Activated CD4-positive, CD25-positive, alpha-beta regulatory T cell (primary cell): ENCODE measurements at regions not wholly inside any gene's neighbourhood (a gene's known extent, or its start where the extent isn't known, plus 50 kb on each side); places are given as distances from the start of the nearest gene placed in this dataset.
"Not testable (repeated sequence)": the region's sequence is repeated elsewhere in the genome, so short reads cannot be mapped to it uniquely, and the experiment has no call there.

Experiments used
- DNase-seq, 4 experiments: peaks; one replicate each; lab custom pipeline; 2025; lab: John Stamatoyannopoulos, UW

GRCh38 chr15:36075333-36075732 lies 504.1 kb upstream of the CDIN1 start:
- DNase-seq, result no peak

GRCh38 chr15:36079021-36079420 lies 500.4 kb upstream of the CDIN1 start:
- DNase-seq, result no peak

- DNase-seq, result no peak
These were observed 498.7 kb upstream of the CDIN1 start for GRCh38 chr15:36080759-36081158.

GRCh38 chr15:36090286-36090946 lies 489.0 kb upstream of the CDIN1 start:
- DNase-seq, result no peak

- DNase-seq, result no peak
These were observed 472.6 kb upstream of the CDIN1 start for GRCh38 chr15:36106640-36107335.

GRCh38 chr15:36108541-36108940 lies 470.9 kb upstream of the CDIN1 start:
- no peak for DNase-seq

- DNase-seq, result no peak
These were observed 469.3 kb upstream of the CDIN1 start for GRCh38 chr15:36109943-36110658.

GRCh38 chr15:36110659-36110993 lies 468.8 kb upstream of the CDIN1 start:
- no peak for DNase-seq

GRCh38 chr15:36117296-36117787 lies 462.1 kb upstream of the CDIN1 start:
- DNase-seq, result no peak

- no peak for DNase-seq
These were observed 453.2 kb upstream of the CDIN1 start for GRCh38 chr15:36126194-36126593.

- DNase-seq, result no peak
These were observed 448.6 kb upstream of the CDIN1 start for GRCh38 chr15:36130641-36131310.

GRCh38 chr15:36133742-36134141 lies 445.7 kb upstream of the CDIN1 start:
- DNase-seq, result no peak

- no peak for DNase-seq
These were observed 443.4 kb upstream of the CDIN1 start for GRCh38 chr15:36136049-36136448.

GRCh38 chr15:36152936-36153335 lies 426.5 kb upstream of the CDIN1 start:
- no peak for DNase-seq

- DNase-seq, result no peak
These were observed 422.5 kb upstream of the CDIN1 start for GRCh38 chr15:36156879-36157427.

- no peak for DNase-seq
These were observed 419.1 kb upstream of the CDIN1 start for GRCh38 chr15:36160351-36160750.

GRCh38 chr15:36161108-36161507 lies 418.3 kb upstream of the CDIN1 start:
- DNase-seq, result no peak

- DNase-seq, result no peak
These were observed 417.6 kb upstream of the CDIN1 start for GRCh38 chr15:36161771-36162212.

GRCh38 chr15:36163983-36164382 lies 415.4 kb upstream of the CDIN1 start:
- not testable (repeated sequence) for DNase-seq

GRCh38 chr15:36172955-36173354 lies 406.5 kb upstream of the CDIN1 start:
- no peak for DNase-seq

- DNase-seq, result no peak
These were observed 404.2 kb upstream of the CDIN1 start for GRCh38 chr15:36175186-36175740.
